ENCODE measurements at regions not wholly inside any gene's neighbourhood (a gene's known extent, or its start where the extent isn't known, plus 50 kb on each side); places are given as distances from the start of the nearest gene placed in this dataset.

DNA sequence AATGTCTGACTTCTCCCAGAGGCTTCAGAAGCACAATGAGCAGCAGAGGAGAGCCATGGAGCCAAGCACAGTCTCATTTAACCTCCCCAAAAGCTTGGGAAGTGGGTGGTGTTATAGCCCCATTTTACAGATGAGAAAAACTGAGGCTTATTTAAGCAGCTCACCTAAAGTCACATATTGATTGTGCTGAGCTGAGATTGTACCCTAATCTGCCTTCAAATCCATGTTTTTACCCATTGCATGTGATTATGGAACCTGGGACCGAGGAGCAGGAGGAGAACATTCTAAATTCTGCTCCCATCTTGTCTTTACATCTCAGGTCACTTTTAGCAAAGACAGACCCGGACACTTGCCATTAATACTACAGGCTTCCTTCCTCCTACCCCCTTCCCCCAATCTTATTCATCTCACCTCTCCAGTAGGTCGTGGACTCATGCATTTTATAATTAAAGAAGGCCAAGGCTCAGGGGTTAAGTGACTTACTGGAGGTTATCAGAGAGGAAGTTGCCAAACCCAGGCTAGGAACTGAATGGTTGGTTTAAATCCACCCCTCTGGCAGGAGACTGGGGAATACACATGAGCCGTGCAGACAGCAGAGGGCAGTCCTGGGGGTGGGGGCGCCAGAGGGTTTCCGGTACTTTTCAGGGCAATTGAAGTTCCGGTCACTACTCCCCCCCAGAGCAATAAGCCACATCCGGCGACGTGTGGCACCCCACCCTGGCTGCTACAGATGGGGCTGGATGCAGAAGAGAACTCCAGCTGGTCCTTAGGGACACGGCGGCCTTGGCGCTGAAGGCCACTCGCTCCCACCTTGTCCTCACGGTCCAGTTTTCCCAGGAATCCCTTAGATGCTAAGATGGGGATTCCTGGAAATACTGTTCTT, 51.0 kb upstream of the IL17B start:
- no peak for DNase-seq (ENCODE audit: extremely low spot score)
- TF ChIP-seq, protein P1, sequence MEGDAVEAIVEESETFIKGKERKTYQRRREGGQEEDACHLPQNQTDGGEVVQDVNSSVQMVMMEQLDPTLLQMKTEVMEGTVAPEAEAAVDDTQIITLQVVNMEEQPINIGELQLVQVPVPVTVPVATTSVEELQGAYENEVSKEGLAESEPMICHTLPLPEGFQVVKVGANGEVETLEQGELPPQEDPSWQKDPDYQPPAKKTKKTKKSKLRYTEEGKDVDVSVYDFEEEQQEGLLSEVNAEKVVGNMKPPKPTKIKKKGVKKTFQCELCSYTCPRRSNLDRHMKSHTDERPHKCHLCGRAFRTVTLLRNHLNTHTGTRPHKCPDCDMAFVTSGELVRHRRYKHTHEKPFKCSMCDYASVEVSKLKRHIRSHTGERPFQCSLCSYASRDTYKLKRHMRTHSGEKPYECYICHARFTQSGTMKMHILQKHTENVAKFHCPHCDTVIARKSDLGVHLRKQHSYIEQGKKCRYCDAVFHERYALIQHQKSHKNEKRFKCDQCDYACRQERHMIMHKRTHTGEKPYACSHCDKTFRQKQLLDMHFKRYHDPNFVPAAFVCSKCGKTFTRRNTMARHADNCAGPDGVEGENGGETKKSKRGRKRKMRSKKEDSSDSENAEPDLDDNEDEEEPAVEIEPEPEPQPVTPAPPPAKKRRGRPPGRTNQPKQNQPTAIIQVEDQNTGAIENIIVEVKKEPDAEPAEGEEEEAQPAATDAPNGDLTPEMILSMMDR (IDR thresholded peaks at IDR 0.05; ENCODE audit: control extremely low read depth, extremely low read depth, low read depth, missing control alignments) = no peak
- CTCF ChIA-PET = interaction anchor here (1.1 to 1.6 kb wide), 5 partner anchors 16 to 58 kb away, joined by 3 to 6 read pairs (median 3); no protein-coding TSS in a partner anchor
- POLR2A ChIA-PET = no interaction called here
